BE2C (cell line): ENCODE measurements at regions not wholly inside any gene's neighbourhood (a gene's known extent, or its start where the extent isn't known, plus 50 kb on each side); places are given as distances from the start of the nearest gene placed in this dataset.

Source experiments
- DNase-seq: peaks from one replicate; pipeline ENCODE4 v3.0.0-alpha.2; 2020
- H3K27me3 ChIP-seq: fragments of 250-450 bp; sonication (Bioruptor Pico); 2 replicates; pipeline ENCODE4 v1.5.1; 2020; ENCODE audit warnings: mild to moderate bottlenecking
- H3K36me3 ChIP-seq: fragments of 250-450 bp; sonication (Bioruptor Pico); 2 replicates; pipeline ENCODE4 v1.5.1; 2020; ENCODE audit warnings: mild to moderate bottlenecking
- H3K4me1 ChIP-seq: fragments of 250-450 bp; sonication (Bioruptor Pico); 2 replicates; pipeline ENCODE4 v1.5.1; 2020
- H3K4me3 ChIP-seq: 2 replicates; pipeline ENCODE4 v1.5.1; 2011; ENCODE audit warnings: low read depth, low read length
- H3K9me3 ChIP-seq: fragments of 250-450 bp; sonication (Bioruptor Pico); 2 replicates; pipeline ENCODE4 v1.5.1; 2020
- TF ChIP-seq, protein P1 (sequence below): IDR thresholded peaks from 2 replicates; pipeline ENCODE4 v1.5.1; 2012; ENCODE audit warnings: mild to moderate bottlenecking, low read depth, low read length

DNA sequence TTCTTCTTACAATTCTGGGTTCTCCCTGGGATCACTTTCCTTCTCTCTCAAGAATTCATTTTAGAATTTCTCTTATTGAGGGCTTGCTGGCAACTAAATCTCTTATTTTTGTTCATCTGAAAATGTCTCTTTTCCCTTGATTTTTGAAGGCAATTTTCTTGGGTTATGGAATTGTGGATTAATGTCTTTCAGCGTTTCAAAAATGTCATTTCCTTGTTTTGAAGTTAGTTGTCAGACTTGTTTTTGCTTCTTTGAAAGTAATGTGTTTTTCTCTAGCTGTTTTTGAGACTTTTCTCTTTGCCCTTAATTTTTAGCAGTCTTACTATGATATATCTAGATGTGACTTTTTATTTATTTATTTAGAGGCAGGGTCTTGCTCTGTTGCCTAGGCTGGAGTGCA is 205.7 kb downstream of the CHIC2 start:
- Histone ChIP-seq H3K9me3 (no peaks in the 10 kb centered on the region), H3K27me3 (no peaks in the 10 kb centered on the region), H3K36me3 (no peaks in the 10 kb centered on the region), H3K4me3 (no peak overlapping the region), H3K4me1 (no peaks in the 10 kb centered on the region)
- DNase-seq: no peak
- TF ChIP-seq, protein P1, sequence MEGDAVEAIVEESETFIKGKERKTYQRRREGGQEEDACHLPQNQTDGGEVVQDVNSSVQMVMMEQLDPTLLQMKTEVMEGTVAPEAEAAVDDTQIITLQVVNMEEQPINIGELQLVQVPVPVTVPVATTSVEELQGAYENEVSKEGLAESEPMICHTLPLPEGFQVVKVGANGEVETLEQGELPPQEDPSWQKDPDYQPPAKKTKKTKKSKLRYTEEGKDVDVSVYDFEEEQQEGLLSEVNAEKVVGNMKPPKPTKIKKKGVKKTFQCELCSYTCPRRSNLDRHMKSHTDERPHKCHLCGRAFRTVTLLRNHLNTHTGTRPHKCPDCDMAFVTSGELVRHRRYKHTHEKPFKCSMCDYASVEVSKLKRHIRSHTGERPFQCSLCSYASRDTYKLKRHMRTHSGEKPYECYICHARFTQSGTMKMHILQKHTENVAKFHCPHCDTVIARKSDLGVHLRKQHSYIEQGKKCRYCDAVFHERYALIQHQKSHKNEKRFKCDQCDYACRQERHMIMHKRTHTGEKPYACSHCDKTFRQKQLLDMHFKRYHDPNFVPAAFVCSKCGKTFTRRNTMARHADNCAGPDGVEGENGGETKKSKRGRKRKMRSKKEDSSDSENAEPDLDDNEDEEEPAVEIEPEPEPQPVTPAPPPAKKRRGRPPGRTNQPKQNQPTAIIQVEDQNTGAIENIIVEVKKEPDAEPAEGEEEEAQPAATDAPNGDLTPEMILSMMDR: no peak

DNA sequence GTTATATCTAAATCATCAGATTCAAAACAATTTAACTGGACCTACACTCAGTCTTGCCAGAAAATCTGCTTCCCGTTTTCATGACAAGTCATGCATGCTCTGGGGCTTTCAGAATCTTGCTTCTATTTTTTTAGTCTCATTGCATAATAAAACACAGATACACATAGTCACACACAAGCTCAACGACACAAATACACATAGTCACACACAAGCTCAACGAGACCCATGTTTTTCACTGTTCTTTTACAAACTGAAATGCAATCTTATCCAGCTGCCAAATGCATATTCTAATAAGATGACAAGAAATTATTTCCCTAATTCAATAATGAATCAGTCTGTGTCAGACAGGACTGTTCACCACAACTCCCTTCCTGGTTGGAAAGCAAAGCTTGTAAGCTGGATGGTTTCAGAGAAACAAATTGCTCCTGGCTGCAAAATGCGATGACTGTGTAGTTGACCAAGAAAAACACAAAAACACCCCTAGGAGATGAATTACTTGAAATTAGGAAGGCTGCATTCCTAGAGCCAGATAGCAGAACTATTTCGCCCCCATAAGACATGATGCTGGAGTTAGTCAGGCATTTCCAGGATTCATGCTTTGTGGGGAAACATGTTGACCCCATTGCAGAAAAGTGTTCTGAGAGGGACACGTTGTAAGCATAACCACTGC is 208.7 kb downstream of the CHIC2 start:
- Histone ChIP-seq H3K4me1 (no peaks in the 10 kb centered on the region), H3K4me3 (no peak overlapping the region), H3K9me3 (no peaks in the 10 kb centered on the region), H3K36me3 (no peaks in the 10 kb centered on the region), H3K27me3 (no peaks in the 10 kb centered on the region)
- DNase-seq: no peak
- TF ChIP-seq, protein P1: no peak

DNA sequence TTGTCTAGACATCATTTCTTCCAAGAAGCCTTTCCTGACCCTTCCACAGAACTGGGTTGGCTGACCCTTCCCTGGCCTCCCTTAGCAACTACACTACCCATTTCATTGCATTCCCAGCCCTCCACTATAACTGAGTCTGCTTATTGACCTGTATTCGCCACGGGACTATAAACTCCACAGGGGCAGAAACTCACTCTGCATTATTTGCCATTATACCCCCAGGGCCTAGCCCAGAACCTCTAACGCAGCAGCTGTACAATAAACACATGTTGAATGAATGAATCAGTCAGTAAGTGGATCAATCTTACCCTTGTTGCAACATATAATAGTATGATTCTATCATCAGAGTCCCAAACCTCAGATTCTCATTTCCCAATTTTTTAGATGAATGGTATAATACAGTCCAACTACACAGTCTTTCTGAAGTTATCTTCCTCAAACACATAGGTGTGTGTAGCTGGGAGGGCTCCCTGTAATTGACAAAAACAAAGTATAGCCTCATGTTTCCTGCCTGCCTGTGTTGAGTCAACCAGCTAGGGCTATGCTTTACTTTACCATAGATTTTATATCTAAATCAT is 209.3 kb downstream of the CHIC2 start:
- H3K36me3 ChIP-seq: no peaks in the 10 kb centered on the region
- no peak overlapping the region for H3K4me3 ChIP-seq
- no peak for DNase-seq
- TF ChIP-seq, protein P1: no peak
- H3K27me3 ChIP-seq: no peaks in the 10 kb centered on the region
- H3K4me1 ChIP-seq: no peaks in the 10 kb centered on the region
- H3K9me3 ChIP-seq: no peaks in the 10 kb centered on the region

GRCh38 chr4:53852343-53852742 is 212.1 kb downstream of the CHIC2 start:
- no peaks in the 10 kb centered on the region for H3K4me1 ChIP-seq

DNA sequence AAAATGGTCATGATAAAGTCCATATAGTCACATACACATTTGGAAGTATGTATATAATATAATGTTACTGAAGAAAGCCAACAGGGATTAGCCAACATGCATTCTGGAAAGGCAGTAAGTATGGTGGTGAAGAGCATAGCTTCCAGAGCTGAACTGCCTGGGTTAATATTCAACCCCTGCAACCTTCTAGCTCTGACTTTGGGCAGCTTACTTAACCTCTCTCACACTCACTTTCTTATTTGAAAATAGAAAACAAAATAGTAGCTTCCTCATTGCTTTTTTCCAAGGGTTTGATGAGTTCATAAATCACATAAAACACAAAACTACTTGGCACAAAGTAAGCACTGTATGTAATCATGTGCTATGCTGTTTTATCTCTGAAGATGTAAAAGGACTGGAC is 216.4 kb downstream of the CHIC2 start:
- TF ChIP-seq, protein P1: no peak
- no peaks in the 10 kb centered on the region for H3K4me1 ChIP-seq
- H3K36me3 ChIP-seq: no peaks in the 10 kb centered on the region

More at GRCh38 chr4:53852343-53852742, 212.1 kb downstream of the CHIC2 start:
- H3K27me3 ChIP-seq: no peaks in the 10 kb centered on the region
- H3K4me3 ChIP-seq: no peak overlapping the region
- no peaks in the 10 kb centered on the region for H3K36me3 ChIP-seq
- H3K9me3 ChIP-seq: no peaks in the 10 kb centered on the region
- TF ChIP-seq, protein P1: no peak
- DNase-seq: no peak

GRCh38 chr4:53844551-53844950 is 219.9 kb downstream of the CHIC2 start:
- DNase-seq: no peak
- Histone ChIP-seq H3K9me3 (no peaks in the 10 kb centered on the region), H3K4me3 (no peak overlapping the region), H3K36me3 (no peaks in the 10 kb centered on the region), H3K4me1 (no peaks in the 10 kb centered on the region), H3K27me3 (no peaks in the 10 kb centered on the region)
- TF ChIP-seq, protein P1: no peak

More for the DNA sequence above, 216.4 kb downstream of the CHIC2 start:
- Histone ChIP-seq H3K4me3 (no peak overlapping the region), H3K9me3 (no peaks in the 10 kb centered on the region), H3K27me3 (no peaks in the 10 kb centered on the region)
- no peak for DNase-seq
